Upper lobe of left lung (tissue), 6 donors: ENCODE measurements at regions not wholly inside any gene's neighbourhood (a gene's known extent, or its start where the extent isn't known, plus 50 kb on each side); places are given as distances from the start of the nearest gene placed in this dataset.
A peak's percentile ranks its signal among the peaks of the same experiment; 100 is the strongest.

Experiments
- ATAC-seq, 2 donors: fragments of 200-7000 bp; cut with Tn5 transposase; one replicate each; pipeline ENCODE4 v1.9.1; 2022; ENCODE audit warnings: mild to moderate bottlenecking in 2 of 2, moderate library complexity in 2 of 2; ENCODE audit not compliant: low FRiP score in 2 of 2
- DNase-seq, 2 donors: peaks; one replicate each; pipeline ENCODE4 v3.0.0-alpha.2; 2019 to 2020
- H3K27ac ChIP-seq, 4 donors: fragments of 200-600 bp; sonication (generic); one replicate each; pipeline ENCODE4 v1.5.1; 2016 to 2019
- H3K27me3 ChIP-seq, 4 donors: fragments of 200-600 bp; sonication (generic); one replicate each; pipeline ENCODE4 v1.5.1; 2017 to 2019
- H3K36me3 ChIP-seq, 4 donors: fragments of 200-600 bp; sonication (generic); one replicate each; pipeline ENCODE4 v1.5.1; 2016 to 2019
- H3K4me1 ChIP-seq, 4 donors: fragments of 200-600 bp; sonication (generic); one replicate each; pipeline ENCODE4 v1.5.1; 2018 to 2019
- H3K4me3 ChIP-seq, 4 donors: fragments of 200-600 bp; sonication (generic); one replicate each; pipeline ENCODE4 v1.5.1; 2017 to 2019; ENCODE audit warnings: mild to moderate bottlenecking in 2 of 4, moderate library complexity in 1 of 4
- H3K9me3 ChIP-seq, 4 donors: fragments of 200-600 bp; sonication (generic); one replicate each; pipeline ENCODE4 v1.5.1; 2018 to 2019
- CTCF ChIP-seq, 6 experiments: fragments of 450-650 bp in 4 of 6; fragments of 200-600 bp in 2 of 6; sonication (generic) in 2 of 6; IDR thresholded peaks; one replicate each; pipeline ENCODE4 v1.5.1; 2016 to 2019; ENCODE audit warnings: antibody characterized with exemption in 6 of 6
- EP300 ChIP-seq, 4 donors: sonication (generic); formaldehyde crosslinking; IDR thresholded peaks; one replicate each; pipeline ENCODE4 v1.5.1; 2017; ENCODE audit warnings: antibody characterized with exemption in 4 of 4, control low read depth in 2 of 4
- POLR2A ChIP-seq, 4 donors: fragments of 450-650 bp; IDR thresholded peaks; one replicate each; pipeline ENCODE4 v1.5.1; 2016 to 2017; ENCODE audit warnings: antibody characterized with exemption in 4 of 4, mild to moderate bottlenecking in 2 of 4
- POLR2AphosphoS5 ChIP-seq, 2 donors: sonication (generic); formaldehyde crosslinking; IDR thresholded peaks; one replicate each; pipeline ENCODE4 v1.5.1; 2017; ENCODE audit warnings: antibody characterized with exemption in 2 of 2
- WGBS, 2 donors: methylation state at CpG; one replicate each; pipeline ENCODE4 v1.1.5; 2017 to 2018; 5-methylcytosine and 5-hydroxymethylcytosine counted together
- donor health status: DM: no; HTN: no; CAD: no; lungs with moderate emphysema.
- donor health status: DM: no; HTN: yes; CAD: no; lungs with severe emphysema.

DNA sequence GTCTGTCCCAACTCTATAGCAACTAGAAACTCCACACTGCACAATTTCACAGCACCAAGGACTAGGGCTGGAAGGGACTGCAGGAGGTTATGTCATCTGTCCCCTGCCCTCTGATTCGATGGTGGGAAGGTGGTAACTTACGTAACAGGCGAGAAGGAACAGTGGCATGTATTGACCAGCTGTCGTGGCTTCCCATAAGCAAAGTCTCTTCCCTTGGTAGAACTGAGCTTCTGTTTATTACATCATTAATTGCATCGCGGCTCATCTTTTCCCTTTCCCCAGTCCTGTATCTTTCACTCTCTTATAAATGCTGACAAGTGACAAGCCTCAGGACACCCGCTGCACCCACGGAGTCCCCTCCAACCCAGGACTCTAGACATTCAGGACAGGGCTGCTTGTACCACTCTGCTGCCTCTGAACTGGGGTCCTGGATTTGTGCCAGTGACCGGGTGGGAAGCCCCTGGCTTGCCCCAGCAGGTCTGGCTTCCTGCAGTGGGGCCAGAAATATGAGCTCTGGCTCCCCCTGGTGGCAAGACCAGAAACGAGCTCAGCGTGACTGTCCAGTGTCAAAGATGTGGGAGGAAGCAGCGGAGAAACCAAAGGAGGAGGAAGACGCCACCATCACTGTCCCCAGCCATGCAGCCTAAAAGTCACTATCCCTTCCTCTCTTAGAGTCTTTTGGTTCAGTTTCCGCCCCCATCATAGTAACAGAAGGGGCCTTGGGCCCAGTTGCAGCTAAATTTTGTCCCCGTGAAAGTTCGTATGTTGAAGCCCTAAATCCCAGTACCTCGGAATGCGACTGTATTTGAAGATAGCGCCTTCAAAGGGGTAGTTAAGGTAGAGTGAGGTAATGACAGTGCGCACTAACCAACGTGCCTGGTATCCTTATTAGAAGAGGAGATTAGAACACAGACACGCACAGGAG lies 84.5 kb downstream of the ISX start:
- Histone ChIP-seq H3K4me3 (no peak overlapping the region), H3K4me1 (peaks cover 0 to 10% (median 4%) of the 10 kb centered on the region in 4 donors), H3K27me3 (no peaks in the 10 kb centered on the region), H3K36me3 (no peaks in the 10 kb centered on the region), H3K9me3 (no peaks in the 10 kb centered on the region), H3K27ac (no peak overlapping the region)
- 48 to 52% methylated on average over 22 of the region's 22 CpGs for WGBS, 2 donors
- TF ChIP-seq EP300 (IDR thresholded peaks at IDR 0.05) (no peak), POLR2A (IDR thresholded peaks at IDR 0.05) (no peak), CTCF (IDR thresholded peaks at IDR 0.05) (peak; percentile 53 to 73 (median 68)), POLR2AphosphoS5 (IDR thresholded peaks at IDR 0.05) (no peak)
- peak in 1 of 2 donors; percentile 33 for DNase-seq
- peak in 1 of 2 donors; percentile 65 for ATAC-seq

- no peak for TF ChIP-seq POLR2AphosphoS5 (IDR thresholded peaks at IDR 0.05)
- TF ChIP-seq EP300 (IDR thresholded peaks at IDR 0.05) = no peak
- no peak for TF ChIP-seq CTCF (IDR thresholded peaks at IDR 0.05)
- TF ChIP-seq POLR2A (IDR thresholded peaks at IDR 0.05) = no peak
- no peaks in the 10 kb centered on the region for H3K27me3 ChIP-seq
- no peak overlapping the region for H3K27ac ChIP-seq
- H3K9me3 ChIP-seq = no peaks in the 10 kb centered on the region
- DNase-seq = no peak
- no peak for ATAC-seq
- peaks cover 7 to 25% (median 8%) of the 10 kb centered on the region in 4 donors for H3K4me1 ChIP-seq
- H3K4me3 ChIP-seq = no peak overlapping the region
- H3K36me3 ChIP-seq = no peaks in the 10 kb centered on the region
- 75 to 81% methylated on average over 8 of the region's 8 CpGs for WGBS, 2 donors
Observed at GRCh38 chr22:35152316-35152715, 86.4 kb downstream of the ISX start.

- no peaks in the 10 kb centered on the region for H3K9me3 ChIP-seq
- 12 to 13% methylated on average over 5 to 10 of the region's 10 CpGs for WGBS, 2 donors
- no peak overlapping the region for H3K4me3 ChIP-seq
- no peak overlapping the region for H3K27ac ChIP-seq
- H3K27me3 ChIP-seq = no peaks in the 10 kb centered on the region
- H3K4me1 ChIP-seq = peaks cover 7 to 33% (median 10%) of the 10 kb centered on the region in 4 donors
- H3K36me3 ChIP-seq = no peaks in the 10 kb centered on the region
- peak in 5 of 6 experiments; percentile 38 to 66 (median 55) for TF ChIP-seq CTCF (IDR thresholded peaks at IDR 0.05)
- TF ChIP-seq POLR2A (IDR thresholded peaks at IDR 0.05) = no peak
- TF ChIP-seq POLR2AphosphoS5 (IDR thresholded peaks at IDR 0.05) = no peak
- no peak for TF ChIP-seq EP300 (IDR thresholded peaks at IDR 0.05)
- DNase-seq (peak; percentile 42 to 53), ATAC-seq (peak in 1 of 2 donors; percentile 68)
Observed at GRCh38 chr22:35154937-35155387, 89.0 kb downstream of the ISX start.

- ATAC-seq (peak in 1 of 2 donors; percentile 12), DNase-seq (no peak)
- TF ChIP-seq POLR2AphosphoS5 (IDR thresholded peaks at IDR 0.05) = no peak
- TF ChIP-seq POLR2A (IDR thresholded peaks at IDR 0.05) = no peak
- TF ChIP-seq CTCF (IDR thresholded peaks at IDR 0.05) = no peak
- no peak for TF ChIP-seq EP300 (IDR thresholded peaks at IDR 0.05)
- H3K27ac ChIP-seq = no peak overlapping the region
- no peaks in the 10 kb centered on the region for H3K36me3 ChIP-seq
- no peak overlapping the region for H3K4me3 ChIP-seq
- H3K4me1 ChIP-seq = peaks cover 7 to 30% (median 10%) of the 10 kb centered on the region in 4 donors
- 52 to 55% methylated on average over 7 of the region's 7 CpGs for WGBS, 2 donors
- no peaks in the 10 kb centered on the region for H3K27me3 ChIP-seq
- no peaks in the 10 kb centered on the region for H3K9me3 ChIP-seq
Observed at GRCh38 chr22:35155403-35156025, 89.6 kb downstream of the ISX start.
